PFSK-1 (cell line): ENCODE measurements at regions not wholly inside any gene's neighbourhood (a gene's known extent, or its start where the extent isn't known, plus 50 kb on each side); places are given as distances from the start of the nearest gene placed in this dataset.

Experiments used
- FOXP2 ChIP-seq: optimal IDR thresholded peaks from 2 replicates; pipeline ENCODE3; 2011; ENCODE audit warnings: borderline replicate concordance, control low read depth, inconsistent platforms; ENCODE audit not compliant: insufficient read depth; ENCODE audit errors: extremely low read length, extremely low read depth
- POLR2AphosphoS5 ChIP-seq: IDR thresholded peaks from 2 replicates; pipeline ENCODE4 v1.6.1; 2012; ENCODE audit warnings: low read depth, mild to moderate bottlenecking, control low read depth, low read length, moderate library complexity
- REST ChIP-seq, 2 experiments: IDR thresholded peaks; 2 replicates each; pipeline versions ENCODE4 v1.6.1 to v1.8.0; 2011 to 2012; ENCODE audit warnings: low read depth in 2 of 2, low read length in 2 of 2, control low read depth in 1 of 2, inconsistent platforms in 1 of 2, mild to moderate bottlenecking in 1 of 2, moderate library complexity in 1 of 2; ENCODE audit not compliant: insufficient read depth in 1 of 2
- SIN3A ChIP-seq: IDR thresholded peaks from 2 replicates; pipeline ENCODE4 v1.6.1; 2012; ENCODE audit warnings: mild to moderate bottlenecking, low read length, moderate library complexity, borderline replicate concordance; ENCODE audit not compliant: insufficient read depth
- TAF1 ChIP-seq: IDR thresholded peaks from 2 replicates; pipeline ENCODE4 v1.6.1; 2012; ENCODE audit warnings: low read length, control low read depth, borderline replicate concordance; ENCODE audit not compliant: insufficient read depth

- no peak for TF ChIP-seq POLR2AphosphoS5
- no peak for TF ChIP-seq SIN3A
- TF ChIP-seq TAF1 = no peak
- TF ChIP-seq REST (IDR thresholded peaks at IDR 0.05; ENCODE audit: insufficient read depth in 1 of 2, low read depth in 2 of 2, low read length in 2 of 2) = no peak
- TF ChIP-seq FOXP2 = no peak
Measured at GRCh38 chr13:104315606-104316005, 1249.4 kb upstream of the SLC10A2 start.
